ENCODE measurements at regions not wholly inside any gene's neighbourhood (a gene's known extent, or its start where the extent isn't known, plus 50 kb on each side); places are given as distances from the start of the nearest gene placed in this dataset.

- TF ChIP-seq RB1 (IDR thresholded peaks at IDR 0.05; ENCODE audit: borderline replicate concordance) (no peak), POLR2A (IDR thresholded peaks at IDR 0.05; ENCODE audit: low read depth, low read length) (no peak), CBX3 (IDR thresholded peaks at IDR 0.05; ENCODE audit: borderline replicate concordance, low read depth) (no peak), EGR1 (IDR thresholded peaks at IDR 0.05; ENCODE audit: borderline replicate concordance in 1 of 2, low read depth in 2 of 2, low read length in 2 of 2) (no peak), EZH2 (IDR thresholded peaks at IDR 0.05; ENCODE audit: borderline replicate concordance, control insufficient read depth, low read depth, low read length) (no peak), TBL1XR1 (IDR thresholded peaks at IDR 0.05; ENCODE audit: low read depth, low read length) (no peak)
- TF ChIP-seq, protein P1, sequence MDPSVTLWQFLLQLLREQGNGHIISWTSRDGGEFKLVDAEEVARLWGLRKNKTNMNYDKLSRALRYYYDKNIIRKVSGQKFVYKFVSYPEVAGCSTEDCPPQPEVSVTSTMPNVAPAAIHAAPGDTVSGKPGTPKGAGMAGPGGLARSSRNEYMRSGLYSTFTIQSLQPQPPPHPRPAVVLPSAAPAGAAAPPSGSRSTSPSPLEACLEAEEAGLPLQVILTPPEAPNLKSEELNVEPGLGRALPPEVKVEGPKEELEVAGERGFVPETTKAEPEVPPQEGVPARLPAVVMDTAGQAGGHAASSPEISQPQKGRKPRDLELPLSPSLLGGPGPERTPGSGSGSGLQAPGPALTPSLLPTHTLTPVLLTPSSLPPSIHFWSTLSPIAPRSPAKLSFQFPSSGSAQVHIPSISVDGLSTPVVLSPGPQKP (IDR thresholded peaks at IDR 0.05; ENCODE audit: low read depth, low read length): no peak
These were observed 247.2 kb upstream of the IGFBP3 start for GRCh38 chr7:46168231-46168630.
